OCI-LY7 (cell line): ENCODE measurements at regions not wholly inside any gene's neighbourhood (a gene's known extent, or its start where the extent isn't known, plus 50 kb on each side); places are given as distances from the start of the nearest gene placed in this dataset.
"Not testable (repeated sequence)": the region's sequence is repeated elsewhere in the genome, so short reads cannot be mapped to it uniquely, and the experiment has no call there.

ENCODE experiments used
- BruUV-seq: library from RNA; stranded (reverse); fragments of 400-500 nt; replicated peaks from 2 replicates; lab custom pipeline; 2021; lab: Mats Ljungman, UMichigan
- CTCF ChIA-PET: fragments of 300-600 bp; sonication (Branson Sonifier 250); formaldehyde crosslinking; loops from one replicate; lab custom pipeline; 2022; ENCODE audit warnings: antibody characterized with exemption; ENCODE audit not compliant: unreplicated experiment; lab: Charles Lee
- POLR2A ChIA-PET: fragments of 300-600 bp; sonication (Branson Sonifier 250); formaldehyde crosslinking; loops from one replicate; lab custom pipeline; 2022; ENCODE audit warnings: antibody characterized with exemption; lab: Charles Lee
- DNase-seq: peaks from one replicate; pipeline ENCODE4 v3.0.0-alpha.2; 2015; ENCODE audit warnings: low spot score
- H2AFZ ChIP-seq: fragments of 200-600 bp; sonication (generic), shearing (Covaris generic); 2 replicates; pipeline ENCODE4 v1.6.1; 2014; ENCODE audit warnings: mild to moderate bottlenecking, antibody characterized with exemption, low read length, moderate library complexity
- H3K27ac ChIP-seq: fragments of 200-600 bp; sonication (generic); 2 replicates; pipeline ENCODE4 v1.5.1; 2014; ENCODE audit warnings: mixed run types, low read depth, mild to moderate bottlenecking, moderate library complexity, low read length, inconsistent platforms; ENCODE audit not compliant: poor library complexity, severe bottlenecking
- H3K36me3 ChIP-seq: fragments of 200-600 bp; sonication (generic); 2 replicates; pipeline ENCODE4 v1.6.1; 2014; ENCODE audit warnings: mild to moderate bottlenecking, antibody characterized with exemption, low read length, moderate library complexity, mixed read lengths; ENCODE audit not compliant: insufficient read depth
- H3K4me1 ChIP-seq: fragments of 200-600 bp; sonication (generic); 2 replicates; pipeline ENCODE4 v1.5.1; 2014; ENCODE audit warnings: mild to moderate bottlenecking, low read length; ENCODE audit not compliant: insufficient read depth, poor library complexity, severe bottlenecking
- H3K4me2 ChIP-seq: fragments of 200-600 bp; sonication (generic); 2 replicates; pipeline ENCODE4 v1.6.1; 2014; ENCODE audit warnings: mild to moderate bottlenecking, low read length
- H3K4me3 ChIP-seq: fragments of 200-600 bp; sonication (generic); 2 replicates; pipeline ENCODE4 v1.5.1; 2014; ENCODE audit warnings: mild to moderate bottlenecking, low read depth, low read length; ENCODE audit not compliant: poor library complexity, severe bottlenecking
- H3K79me2 ChIP-seq: fragments of 200-600 bp; sonication (generic); 2 replicates; pipeline ENCODE4 v1.6.1; 2016; ENCODE audit warnings: low read depth, mild to moderate bottlenecking, low read length, moderate library complexity, mixed read lengths; ENCODE audit not compliant: insufficient read depth
- H3K9me2 ChIP-seq: fragments of 200-600 bp; sonication (generic); 2 replicates; pipeline ENCODE4 v1.6.1; 2016; ENCODE audit warnings: mild to moderate bottlenecking, low read length, mixed read lengths; ENCODE audit not compliant: insufficient read depth
- H3K9me3 ChIP-seq: fragments of 200-600 bp; sonication (generic); 2 replicates; pipeline ENCODE4 v1.6.1; 2014; ENCODE audit warnings: mild to moderate bottlenecking, mixed run types, low read length, mixed read lengths
- H4K20me1 ChIP-seq: fragments of 200-600 bp; sonication (generic); 2 replicates; pipeline ENCODE4 v1.6.1; 2014; ENCODE audit warnings: mild to moderate bottlenecking, antibody characterized with exemption, low read length, moderate library complexity, mixed read lengths; ENCODE audit not compliant: insufficient read depth
- EZH2phosphoT487 ChIP-seq: fragments of 200-600 bp; sonication (generic); IDR thresholded peaks from 2 replicates; pipeline ENCODE4 v1.6.1; 2018; ENCODE audit warnings: low read depth, borderline replicate concordance, mild to moderate bottlenecking, mixed run types, antibody characterized with exemption, low read length, moderate library complexity, mixed read lengths
- intact Hi-C: fragments of 100-400 bp; cut with micrococcal nuclease; formaldehyde crosslinking; loops from one replicate; pipeline ENCODE4 v1.10.0; 2022; ENCODE audit not compliant: unreplicated experiment
- TF ChIP-seq, protein P1 (sequence below): fragments of 200-600 bp; sonication (generic); conservative IDR thresholded peaks from 2 replicates; pipeline ENCODE4 v1.5.1; 2014; ENCODE audit warnings: mild to moderate bottlenecking, antibody characterized with exemption, low read length, moderate library complexity, mixed read lengths

DNA sequence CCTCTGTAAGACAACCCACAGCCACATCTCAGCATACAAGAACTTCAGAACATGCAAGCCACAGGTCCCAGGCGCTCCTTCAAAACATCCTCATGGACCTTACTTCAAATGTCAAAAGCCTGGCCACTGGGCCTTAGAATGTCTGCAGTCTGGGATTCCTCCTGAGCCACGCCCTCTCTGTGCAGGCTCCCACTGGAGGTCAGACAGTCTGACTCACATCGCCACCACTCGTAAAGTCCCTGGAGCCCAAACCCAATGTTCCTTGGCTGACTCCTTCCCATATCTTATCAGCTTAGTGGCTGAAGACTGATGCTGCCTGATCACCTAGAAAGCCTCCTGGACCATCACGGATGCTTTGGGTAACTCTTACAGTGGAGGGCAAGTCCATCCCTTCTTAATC, 591.3 kb upstream of the AMELY start:
- H4K20me1 ChIP-seq = no peaks in the 10 kb centered on the region
- intact Hi-C loops = no loop called here
- no peaks in the 10 kb centered on the region for H3K9me3 ChIP-seq
- no peaks in the 10 kb centered on the region for H3K79me2 ChIP-seq
- POLR2A ChIA-PET = no interaction called here
- BruUV-seq = no TSS peak
- H3K36me3 ChIP-seq = no peaks in the 10 kb centered on the region
- TF ChIP-seq, protein P1, sequence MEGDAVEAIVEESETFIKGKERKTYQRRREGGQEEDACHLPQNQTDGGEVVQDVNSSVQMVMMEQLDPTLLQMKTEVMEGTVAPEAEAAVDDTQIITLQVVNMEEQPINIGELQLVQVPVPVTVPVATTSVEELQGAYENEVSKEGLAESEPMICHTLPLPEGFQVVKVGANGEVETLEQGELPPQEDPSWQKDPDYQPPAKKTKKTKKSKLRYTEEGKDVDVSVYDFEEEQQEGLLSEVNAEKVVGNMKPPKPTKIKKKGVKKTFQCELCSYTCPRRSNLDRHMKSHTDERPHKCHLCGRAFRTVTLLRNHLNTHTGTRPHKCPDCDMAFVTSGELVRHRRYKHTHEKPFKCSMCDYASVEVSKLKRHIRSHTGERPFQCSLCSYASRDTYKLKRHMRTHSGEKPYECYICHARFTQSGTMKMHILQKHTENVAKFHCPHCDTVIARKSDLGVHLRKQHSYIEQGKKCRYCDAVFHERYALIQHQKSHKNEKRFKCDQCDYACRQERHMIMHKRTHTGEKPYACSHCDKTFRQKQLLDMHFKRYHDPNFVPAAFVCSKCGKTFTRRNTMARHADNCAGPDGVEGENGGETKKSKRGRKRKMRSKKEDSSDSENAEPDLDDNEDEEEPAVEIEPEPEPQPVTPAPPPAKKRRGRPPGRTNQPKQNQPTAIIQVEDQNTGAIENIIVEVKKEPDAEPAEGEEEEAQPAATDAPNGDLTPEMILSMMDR = no peak
- no peak for TF ChIP-seq EZH2phosphoT487
- DNase-seq = no peak
- H3K4me2 ChIP-seq = no peak overlapping the region
- no peaks in the 10 kb centered on the region for H3K4me1 ChIP-seq
- H3K4me3 ChIP-seq = no peak overlapping the region
- H3K9me2 ChIP-seq = no peaks in the 10 kb centered on the region
- CTCF ChIA-PET = no interaction called here
- no peak overlapping the region for H2AFZ ChIP-seq
- H3K27ac ChIP-seq = no peak overlapping the region

DNA sequence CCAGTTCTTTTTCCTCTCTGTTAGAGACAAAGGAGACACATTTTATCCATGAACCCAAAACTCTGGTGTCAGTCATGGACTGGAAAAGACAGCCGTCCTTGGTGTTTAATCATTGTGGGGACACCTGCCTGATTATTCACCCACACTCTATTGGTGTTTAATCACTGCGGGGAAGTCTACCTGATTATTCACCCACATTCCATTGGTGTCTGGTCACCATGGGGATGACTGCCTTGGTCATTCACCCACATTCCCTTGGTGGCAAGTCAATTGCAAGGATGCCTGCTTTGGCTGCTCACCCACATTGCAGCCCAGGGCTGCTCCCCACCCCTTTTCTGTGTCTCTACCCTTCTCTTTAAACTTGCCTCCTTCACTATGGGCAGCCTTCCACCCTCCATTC, 589.7 kb upstream of the AMELY start:
- no peak overlapping the region for H3K27ac ChIP-seq
- no peak overlapping the region for H3K4me2 ChIP-seq
- H3K4me1 ChIP-seq = no peaks in the 10 kb centered on the region
- no peaks in the 10 kb centered on the region for H3K36me3 ChIP-seq
- no TSS peak for BruUV-seq
- TF ChIP-seq, protein P1 = no peak
- TF ChIP-seq EZH2phosphoT487 = no peak
- H2AFZ ChIP-seq = no peak overlapping the region
- intact Hi-C loops = no loop called here
- H3K79me2 ChIP-seq = no peaks in the 10 kb centered on the region
- H3K9me3 ChIP-seq = no peaks in the 10 kb centered on the region
- no peak overlapping the region for H3K4me3 ChIP-seq
- H4K20me1 ChIP-seq = no peaks in the 10 kb centered on the region
- CTCF ChIA-PET = no interaction called here
- no peaks in the 10 kb centered on the region for H3K9me2 ChIP-seq
- DNase-seq = no peak
- POLR2A ChIA-PET = no interaction called here

DNA sequence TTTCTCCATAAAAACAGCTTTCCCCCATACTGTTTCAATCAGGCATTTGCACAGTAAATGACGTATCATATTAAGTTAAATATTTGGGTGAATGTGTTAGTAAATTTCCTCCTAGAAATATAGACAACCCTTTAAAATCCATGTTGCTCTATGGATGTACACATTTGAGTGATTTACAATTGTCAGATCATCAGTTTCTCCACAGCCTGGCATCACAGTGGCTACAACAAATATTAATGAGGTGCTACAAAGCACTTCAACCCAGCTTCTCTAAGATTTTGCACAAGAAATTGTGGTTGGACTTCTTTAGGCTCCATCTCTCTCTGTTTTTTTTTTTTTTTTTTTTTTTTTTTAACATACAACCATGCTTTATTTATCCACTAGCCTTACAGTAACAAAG, 584.4 kb upstream of the AMELY start:
- no peaks in the 10 kb centered on the region for H3K9me3 ChIP-seq
- no peak for TF ChIP-seq EZH2phosphoT487
- TF ChIP-seq, protein P1 = no peak
- no peak overlapping the region for H2AFZ ChIP-seq
- CTCF ChIA-PET = no interaction called here
- no peaks in the 10 kb centered on the region for H3K36me3 ChIP-seq
- intact Hi-C loops = no loop called here
- H3K4me1 ChIP-seq = no peaks in the 10 kb centered on the region
- H3K79me2 ChIP-seq = no peaks in the 10 kb centered on the region
- H4K20me1 ChIP-seq = no peaks in the 10 kb centered on the region
- POLR2A ChIA-PET = no interaction called here
- H3K4me2 ChIP-seq = no peak overlapping the region
- no TSS peak for BruUV-seq
- H3K4me3 ChIP-seq = no peak overlapping the region
- no peaks in the 10 kb centered on the region for H3K9me2 ChIP-seq
- DNase-seq = no peak
- no peak overlapping the region for H3K27ac ChIP-seq

DNA sequence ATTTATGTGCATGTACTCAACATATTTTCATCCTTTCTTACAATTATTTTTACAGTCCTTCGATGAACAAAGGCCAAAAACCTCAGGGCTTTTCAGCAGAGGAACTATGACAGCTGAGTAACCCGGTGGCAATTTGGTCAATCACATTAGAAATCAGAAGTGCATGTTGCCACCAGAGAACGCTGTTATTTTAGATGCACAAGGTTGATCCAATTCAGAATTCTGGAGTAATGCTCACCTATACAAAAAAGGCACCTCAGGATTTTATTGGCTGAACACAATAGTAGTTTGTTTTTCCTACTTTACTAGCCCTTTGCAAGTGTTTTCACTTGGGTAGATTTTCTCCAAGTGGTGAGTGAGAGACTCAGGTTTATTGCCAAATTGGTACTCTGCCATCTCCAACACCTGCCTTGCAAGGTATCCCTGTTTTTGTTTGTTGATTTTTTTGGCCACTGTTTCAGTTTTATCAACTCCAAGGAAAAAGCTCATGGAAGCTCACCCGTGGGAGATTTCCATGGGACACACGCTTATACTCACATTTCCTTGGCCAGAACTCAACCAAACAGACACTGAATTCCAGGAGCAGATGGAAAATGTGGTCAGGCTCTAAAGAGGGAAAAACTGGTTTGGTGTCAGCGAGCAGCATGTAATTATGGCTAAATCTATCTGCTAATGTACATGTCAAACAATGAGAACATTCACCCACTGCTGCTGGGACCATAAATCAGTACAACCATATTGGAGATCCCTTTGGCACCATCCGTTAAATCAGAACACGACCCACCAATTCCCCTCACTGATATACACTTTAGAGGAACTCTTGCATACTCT, 573.1 kb upstream of the AMELY start:
- DNase-seq, H3K4me2 ChIP-seq, H3K79me2 ChIP-seq, H4K20me1 ChIP-seq, CTCF ChIA-PET, POLR2A ChIA-PET, H3K4me1 ChIP-seq, H3K9me2 ChIP-seq, H3K36me3 ChIP-seq, H3K9me3 ChIP-seq, H2AFZ ChIP-seq, H3K4me3 ChIP-seq, H3K27ac ChIP-seq, BruUV-seq, intact Hi-C loops: not testable (repeated sequence)
